WI38 (cell line): ENCODE measurements at regions not wholly inside any gene's neighbourhood (a gene's known extent, or its start where the extent isn't known, plus 50 kb on each side); places are given as distances from the start of the nearest gene placed in this dataset.

Experiments used
- H3K4me3 ChIP-seq: 2 replicates; pipeline ENCODE4 v1.5.1; 2011; ENCODE audit warnings: low read depth, mild to moderate bottlenecking, control low read depth, low read length
- TF ChIP-seq, protein P1 (sequence below): IDR thresholded peaks from 2 replicates; pipeline ENCODE4 v1.5.1; 2012; ENCODE audit warnings: low read depth, mild to moderate bottlenecking, control low read depth, low read length

DNA sequence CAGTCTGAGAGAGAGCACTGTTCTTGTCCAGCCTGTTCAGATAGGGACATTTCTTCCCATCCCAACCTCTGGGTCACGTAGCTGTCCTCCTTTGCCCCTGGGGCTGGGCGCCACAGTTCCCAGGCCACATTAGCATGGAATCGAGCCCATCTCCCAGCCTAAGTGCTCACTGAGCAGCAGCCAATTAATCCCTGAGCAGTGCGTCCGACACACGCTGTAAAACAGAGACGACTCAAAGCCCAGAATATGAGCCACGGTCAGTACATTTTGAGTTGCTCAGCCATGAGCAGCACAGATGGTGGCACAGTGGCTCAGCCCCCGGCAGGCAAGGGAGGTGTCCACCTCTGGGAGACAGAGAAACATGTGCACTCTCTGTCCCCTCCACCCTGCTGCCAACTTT is 267.4 kb downstream of the NPHP4 start:
- TF ChIP-seq, protein P1, sequence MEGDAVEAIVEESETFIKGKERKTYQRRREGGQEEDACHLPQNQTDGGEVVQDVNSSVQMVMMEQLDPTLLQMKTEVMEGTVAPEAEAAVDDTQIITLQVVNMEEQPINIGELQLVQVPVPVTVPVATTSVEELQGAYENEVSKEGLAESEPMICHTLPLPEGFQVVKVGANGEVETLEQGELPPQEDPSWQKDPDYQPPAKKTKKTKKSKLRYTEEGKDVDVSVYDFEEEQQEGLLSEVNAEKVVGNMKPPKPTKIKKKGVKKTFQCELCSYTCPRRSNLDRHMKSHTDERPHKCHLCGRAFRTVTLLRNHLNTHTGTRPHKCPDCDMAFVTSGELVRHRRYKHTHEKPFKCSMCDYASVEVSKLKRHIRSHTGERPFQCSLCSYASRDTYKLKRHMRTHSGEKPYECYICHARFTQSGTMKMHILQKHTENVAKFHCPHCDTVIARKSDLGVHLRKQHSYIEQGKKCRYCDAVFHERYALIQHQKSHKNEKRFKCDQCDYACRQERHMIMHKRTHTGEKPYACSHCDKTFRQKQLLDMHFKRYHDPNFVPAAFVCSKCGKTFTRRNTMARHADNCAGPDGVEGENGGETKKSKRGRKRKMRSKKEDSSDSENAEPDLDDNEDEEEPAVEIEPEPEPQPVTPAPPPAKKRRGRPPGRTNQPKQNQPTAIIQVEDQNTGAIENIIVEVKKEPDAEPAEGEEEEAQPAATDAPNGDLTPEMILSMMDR, result no peak
- H3K4me3 ChIP-seq, result no peak overlapping the region

DNA sequence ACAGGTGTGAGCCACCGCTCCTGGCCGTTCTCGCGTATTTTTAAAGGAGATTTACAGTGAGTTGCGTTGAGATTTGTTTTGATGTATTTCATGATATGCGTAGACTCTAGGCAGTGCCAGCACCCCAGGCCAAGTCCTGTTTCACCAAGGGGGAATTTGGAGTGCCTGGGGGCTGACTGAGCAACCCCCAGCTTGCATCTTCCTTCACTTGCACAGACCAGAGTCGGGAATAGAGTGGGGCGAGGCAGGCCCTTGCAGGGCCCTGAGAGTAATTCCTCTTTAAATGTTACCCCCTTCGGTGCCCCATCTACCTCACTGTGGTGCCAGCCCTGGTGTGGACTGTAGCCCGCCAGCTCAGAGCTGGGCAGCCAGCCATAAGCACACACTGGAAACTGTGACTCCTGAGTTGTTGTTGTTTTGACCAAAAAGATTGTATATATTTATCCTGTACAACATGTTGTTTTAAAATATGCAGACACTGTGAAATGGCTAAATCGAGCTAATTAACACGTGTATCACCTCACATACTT is 269.5 kb downstream of the NPHP4 start:
- H3K4me3 ChIP-seq, result no peak overlapping the region
- TF ChIP-seq, protein P1, result no peak

DNA sequence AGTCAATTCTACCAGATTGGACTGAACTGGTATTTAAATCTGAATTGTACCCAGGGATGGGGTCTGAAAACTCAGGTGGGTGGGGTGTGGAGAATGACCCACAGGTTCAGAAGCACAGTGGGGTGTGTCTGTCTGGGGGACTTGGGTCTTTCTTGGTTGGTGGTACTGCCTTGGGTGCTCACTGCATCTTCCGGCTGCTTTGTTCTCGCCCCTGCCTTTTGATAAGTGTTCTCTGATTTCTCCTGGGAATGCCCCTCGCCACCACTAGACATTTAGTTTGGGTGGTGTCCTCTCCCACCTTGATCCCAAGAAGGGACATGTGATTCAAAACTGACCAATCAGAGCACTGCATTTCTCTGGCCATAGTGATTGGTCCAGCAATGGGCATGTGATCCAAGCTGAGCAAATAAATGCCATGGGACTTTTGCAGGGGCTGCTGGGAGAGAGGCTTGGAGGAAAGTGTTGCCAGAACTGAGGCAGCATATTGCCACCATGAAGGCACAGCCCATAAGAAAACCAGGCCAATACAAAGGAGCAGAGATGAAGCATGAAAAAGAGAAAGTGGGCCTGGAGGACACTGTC is 270.5 kb downstream of the NPHP4 start:
- TF ChIP-seq, protein P1, result no peak
- no peak overlapping the region for H3K4me3 ChIP-seq

DNA sequence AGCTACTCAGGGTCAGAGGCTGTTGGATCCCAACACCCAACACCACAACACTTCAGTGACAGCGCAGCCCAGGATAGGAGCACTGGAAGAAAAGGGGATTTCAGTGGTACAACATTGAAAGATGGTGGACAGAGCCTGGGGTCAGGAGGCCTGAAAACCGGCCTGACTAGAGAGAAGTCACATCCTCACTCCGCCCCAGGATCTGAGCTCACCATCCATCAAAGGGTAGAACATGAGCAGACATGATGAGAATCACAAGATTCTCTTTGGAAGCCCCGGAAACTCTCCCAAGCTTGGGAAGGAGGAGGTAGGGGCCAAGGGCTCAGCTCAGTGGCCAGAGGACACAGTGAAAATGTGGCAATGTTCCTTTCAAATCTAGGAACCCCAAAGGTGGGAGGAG is 271.3 kb downstream of the NPHP4 start:
- H3K4me3 ChIP-seq, result no peak overlapping the region
- TF ChIP-seq, protein P1, result no peak

DNA sequence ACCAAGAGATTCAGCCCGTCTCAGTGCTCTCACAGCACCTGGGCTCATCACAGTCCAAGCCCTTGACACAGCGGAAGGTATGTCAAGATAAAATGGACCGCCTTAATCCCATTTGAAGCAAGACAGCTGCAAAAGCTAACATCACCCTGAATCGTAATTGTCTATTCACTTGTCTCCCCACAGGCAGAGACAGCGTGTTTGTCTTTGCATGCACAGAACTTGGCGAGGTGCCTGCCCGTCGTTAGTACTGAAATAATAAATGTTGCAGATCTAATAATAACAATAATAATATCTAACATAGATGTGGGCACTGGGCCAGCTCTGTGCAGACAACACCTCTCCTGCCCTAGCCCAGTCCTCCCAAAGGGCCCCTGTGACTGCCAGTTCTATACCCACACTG is 271.7 kb downstream of the NPHP4 start:
- TF ChIP-seq, protein P1, result no peak
- no peak overlapping the region for H3K4me3 ChIP-seq

DNA sequence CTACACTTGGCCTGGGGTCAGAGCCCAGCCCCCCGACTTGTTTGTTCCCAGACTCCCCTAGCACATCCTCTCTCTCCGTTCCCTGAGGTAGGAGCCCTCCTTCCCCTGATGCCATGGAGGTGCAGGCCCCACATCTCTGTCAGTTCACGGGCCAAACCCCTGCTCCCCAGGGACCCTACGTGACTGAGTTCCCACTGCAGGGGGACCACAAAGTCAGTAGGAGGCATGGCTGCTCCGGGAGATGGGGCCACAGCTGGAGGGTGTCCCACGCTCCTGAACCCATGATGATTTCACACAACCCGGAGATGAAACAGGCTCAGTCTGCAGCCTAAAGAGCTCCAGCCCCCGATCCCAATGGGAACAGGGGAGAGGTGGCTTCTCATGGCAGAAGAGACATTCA is 272.2 kb downstream of the NPHP4 start:
- H3K4me3 ChIP-seq, result no peak overlapping the region
- TF ChIP-seq, protein P1, result no peak

DNA sequence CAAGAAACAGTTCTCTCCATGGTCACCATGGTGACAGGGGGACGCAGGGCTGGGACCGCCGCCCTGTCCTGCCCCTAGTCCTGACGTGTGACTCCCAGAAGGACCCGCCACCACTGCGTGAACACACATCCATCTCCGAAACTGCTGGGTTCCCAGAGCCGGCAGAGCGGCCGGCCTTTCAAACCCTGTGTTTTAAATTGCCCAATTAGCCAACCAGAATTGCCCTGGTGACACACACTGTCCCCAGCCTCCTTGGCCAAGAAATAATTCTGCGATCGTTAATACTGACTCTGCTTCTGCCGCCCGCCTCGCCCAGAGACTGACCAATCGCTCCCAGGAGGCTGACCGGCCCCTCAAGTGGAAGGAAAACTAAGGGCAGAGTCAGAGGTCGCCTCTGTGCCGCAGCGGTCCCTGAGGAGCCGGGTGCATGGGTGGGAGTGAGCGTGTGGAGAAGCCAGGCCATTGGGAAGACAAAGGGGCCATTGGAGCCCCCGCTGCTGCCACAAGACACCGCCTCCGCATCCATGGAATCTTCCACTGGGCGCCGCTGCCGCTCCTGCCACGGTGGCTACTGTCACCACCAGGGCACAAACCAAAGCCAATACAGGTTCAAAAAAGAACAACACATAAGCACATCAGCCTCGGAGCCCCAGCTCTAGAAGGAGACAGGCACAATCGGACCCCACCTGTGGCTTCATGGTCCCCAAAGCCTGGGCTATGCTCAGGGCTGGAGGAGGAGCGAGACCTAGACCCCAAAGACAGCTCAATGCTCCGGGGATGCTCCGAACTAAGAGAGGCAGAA is 273.2 kb downstream of the NPHP4 start:
- no peak overlapping the region for H3K4me3 ChIP-seq
- TF ChIP-seq, protein P1, result no peak
